Left lung (tissue), 4 donors: ENCODE measurements at regions not wholly inside any gene's neighbourhood (a gene's known extent, or its start where the extent isn't known, plus 50 kb on each side); places are given as distances from the start of the nearest gene placed in this dataset.

Experiments used
- ATAC-seq: fragments of 200-7000 bp; cut with Tn5 transposase; one replicate; pipeline ENCODE4 v1.9.1; 2020; ENCODE audit warnings: moderate library complexity
- DNase-seq, 4 donors: peaks; one replicate each; pipeline ENCODE4 v3.0.0-alpha.2; 2013 to 2020
- H3K27ac ChIP-seq, 2 donors: fragments of 200-600 bp; sonication (generic) in 1 of 2; one replicate each; pipeline versions ENCODE4 v1.5.0 to v1.8.0; 2020 to 2021
- H3K27me3 ChIP-seq, 2 donors: fragments of 200-600 bp; sonication (generic) in 1 of 2; one replicate each; pipeline versions ENCODE4 v1.5.0 to v1.8.0; 2020 to 2021
- H3K36me3 ChIP-seq, 2 donors: fragments of 200-600 bp; sonication (generic) in 1 of 2; one replicate each; pipeline versions ENCODE4 v1.5.0 to v1.8.0; 2020 to 2021
- H3K4me1 ChIP-seq, 2 donors: fragments of 200-600 bp; one replicate each; pipeline ENCODE4 v1.8.0; 2021
- H3K4me3 ChIP-seq, 2 donors: fragments of 200-600 bp; sonication (generic) in 1 of 2; one replicate each; pipeline versions ENCODE4 v1.5.0 to v1.8.0; 2020 to 2021; ENCODE audit warnings: mild to moderate bottlenecking in 1 of 2
- H3K9me3 ChIP-seq, 2 donors: fragments of 200-600 bp; sonication (generic) in 1 of 2; one replicate each; pipeline versions ENCODE4 v1.5.0 to v1.8.0; 2020 to 2021
- CTCF ChIP-seq, 2 donors: fragments of 200-600 bp; sonication (generic) in 1 of 2; IDR thresholded peaks; one replicate each; pipeline versions ENCODE4 v1.5.0 to v1.8.0; 2021; ENCODE audit warnings: antibody characterized with exemption in 2 of 2
- intact Hi-C, 2 donors: fragments of 100-400 bp; cut with DNase I; formaldehyde crosslinking; loops; one replicate each; pipeline versions ENCODE4 v1.11.2 to v1.14.2; 2022
- donor health status: DM: no; HTN: yes; CAD: no.
- donor health status: DM: no; HTN: no; CAD: no.

- Histone ChIP-seq H3K27me3 (no peaks in the 10 kb centered on the region), H3K4me3 (no peak overlapping the region), H3K27ac (no peak overlapping the region), H3K36me3 (no peaks in the 10 kb centered on the region), H3K9me3 (peaks cover 0 to 26% of the 10 kb centered on the region in 2 donors), H3K4me1 (no peaks in the 10 kb centered on the region)
- TF ChIP-seq CTCF (IDR thresholded peaks at IDR 0.05), result no peak
- intact Hi-C loops, result no loop called here
- ATAC-seq (no peak), DNase-seq (peak in 1 of 4 donors; percentile 50)
Observed at GRCh38 chr11:70494559-70495350, 96.4 kb downstream of the CTTN start.

- Histone ChIP-seq H3K36me3 (no peaks in the 10 kb centered on the region), H3K27ac (no peak overlapping the region), H3K27me3 (no peaks in the 10 kb centered on the region), H3K4me1 (no peaks in the 10 kb centered on the region), H3K9me3 (peaks cover 0 to 18% of the 10 kb centered on the region in 2 donors), H3K4me3 (no peak overlapping the region)
- peak in 1 of 4 donors; percentile 60 for DNase-seq
- no peak for ATAC-seq
- intact Hi-C loops, result no loop called here
- TF ChIP-seq CTCF (IDR thresholded peaks at IDR 0.05), result no peak
Observed at GRCh38 chr11:70495351-70496310, 97.3 kb downstream of the CTTN start.

DNA sequence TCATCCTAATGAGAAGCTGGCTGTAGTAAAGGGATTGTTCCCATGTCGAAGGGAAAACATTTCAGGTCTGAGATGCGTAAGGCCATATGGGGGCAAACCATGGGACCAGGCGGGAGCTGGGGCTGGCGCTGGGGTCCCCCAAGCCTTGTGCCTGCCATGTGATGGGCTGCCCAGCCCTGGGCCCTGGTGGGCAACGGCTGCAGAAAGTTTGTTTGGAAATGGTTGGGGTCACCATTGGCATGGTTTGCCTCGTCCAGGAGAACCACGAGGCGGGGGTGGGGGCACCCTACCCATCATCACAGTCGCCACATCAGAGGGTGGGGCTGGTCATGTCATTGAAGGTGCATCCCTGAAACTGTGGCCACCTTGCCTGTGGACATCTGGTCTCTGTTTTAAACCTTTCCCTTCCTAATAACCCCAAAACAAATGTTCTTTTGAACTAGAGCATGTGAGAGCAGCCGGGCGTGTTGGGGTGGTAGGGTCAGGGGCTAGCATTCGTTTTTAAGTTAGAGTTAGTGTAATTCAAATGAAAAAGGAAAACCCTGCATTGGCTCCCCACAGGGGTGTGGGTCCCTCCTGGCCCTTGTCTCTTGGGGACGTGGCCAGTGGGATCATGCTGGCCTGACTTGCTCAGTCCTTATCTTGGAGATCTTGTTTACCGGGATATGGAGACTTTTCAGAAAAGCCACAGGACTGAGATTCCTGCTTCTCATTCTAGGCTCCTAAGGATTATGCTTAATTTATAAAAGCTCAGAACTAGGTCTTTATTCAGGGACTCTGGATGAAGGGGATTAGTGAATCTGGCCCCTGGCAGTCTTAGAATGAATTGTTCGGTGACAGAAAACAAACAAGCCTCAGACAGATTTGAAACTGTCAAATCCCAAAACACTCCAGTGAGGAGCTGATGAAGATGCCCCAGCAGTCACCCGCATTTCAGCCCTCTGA lies 98.5 kb downstream of the CTTN start:
- intact Hi-C loops, result no loop called here
- no peaks in the 10 kb centered on the region for H3K36me3 ChIP-seq
- no peak for TF ChIP-seq CTCF (IDR thresholded peaks at IDR 0.05)
- H3K9me3 ChIP-seq, result peaks cover 0 to 6% of the 10 kb centered on the region in 2 donors
- no peaks in the 10 kb centered on the region for H3K4me1 ChIP-seq
- H3K27me3 ChIP-seq, result no peaks in the 10 kb centered on the region
- no peak overlapping the region for H3K4me3 ChIP-seq
- ATAC-seq, result no peak
- no peak overlapping the region for H3K27ac ChIP-seq
- DNase-seq, result peak in 1 of 4 donors; percentile 49

- TF ChIP-seq CTCF (IDR thresholded peaks at IDR 0.05), result no peak
- no peaks in the 10 kb centered on the region for H3K27me3 ChIP-seq
- ATAC-seq, result no peak
- H3K9me3 ChIP-seq, result no peaks in the 10 kb centered on the region
- peak in 2 of 4 donors; percentile 17 to 24 for DNase-seq
- H3K36me3 ChIP-seq, result no peaks in the 10 kb centered on the region
- no peak overlapping the region for H3K27ac ChIP-seq
- intact Hi-C loops, result no loop called here
- H3K4me1 ChIP-seq, result no peaks in the 10 kb centered on the region
- H3K4me3 ChIP-seq, result no peak overlapping the region
Observed at GRCh38 chr11:70497536-70498075, 99.3 kb downstream of the CTTN start.
